OCI-LY3 (cell line): ENCODE measurements at regions not wholly inside any gene's neighbourhood (a gene's known extent, or its start where the extent isn't known, plus 50 kb on each side); places are given as distances from the start of the nearest gene placed in this dataset.

Experiments
- H2AFZ ChIP-seq: fragments of 200-600, 300-600 bp; shearing (Covaris generic); 2 replicates; pipeline ENCODE4 v1.6.0; 2014; ENCODE audit warnings: antibody characterized with exemption, low read depth, low read length
- H3K27ac ChIP-seq: fragments of 200-600, 300-600 bp; sonication (generic); 2 replicates; pipeline ENCODE4 v1.5.1; 2014; ENCODE audit warnings: mild to moderate bottlenecking, low read length, moderate library complexity, mixed read lengths
- H3K27me3 ChIP-seq: fragments of 200-600, 300-600 bp; sonication (generic); 2 replicates; pipeline ENCODE4 v1.6.1; 2014; ENCODE audit warnings: low read depth, low read length, mixed read lengths
- H3K36me3 ChIP-seq: fragments of 200-600, 300-600 bp; sonication (generic); replicated peaks from 2 replicates; pipeline ENCODE3; 2014; ENCODE audit warnings: low read depth, low read length, mixed read lengths
- H3K4me1 ChIP-seq: fragments of 300-600, 200-600 bp; sonication (generic); 2 replicates; pipeline ENCODE4 v1.6.1; 2014; ENCODE audit warnings: low read length, mixed read lengths
- H3K4me2 ChIP-seq: fragments of 200-600, 300-600 bp; sonication (generic); 2 replicates; pipeline ENCODE4 v1.6.1; 2014; ENCODE audit warnings: low read length, mixed read lengths
- H3K4me3 ChIP-seq: fragments of 300-600, 200-600 bp; sonication (generic); 2 replicates; pipeline ENCODE4 v1.5.1; 2014; ENCODE audit warnings: antibody characterized with exemption, mild to moderate bottlenecking, low read length, moderate library complexity
- H3K79me2 ChIP-seq: fragments of 300-600, 200-600 bp; shearing (Covaris generic); 2 replicates; pipeline ENCODE4 v1.6.1; 2014; ENCODE audit warnings: mild to moderate bottlenecking, low read length, mixed read lengths
- H3K9ac ChIP-seq: fragments of 300-600, 200-600 bp; shearing (Covaris generic); 2 replicates; pipeline ENCODE4 v1.6.0; 2014; ENCODE audit warnings: mild to moderate bottlenecking, low read length, moderate library complexity
- H3K9me3 ChIP-seq: fragments of 200-600, 300-600 bp; shearing (Covaris generic); 2 replicates; pipeline ENCODE4 v1.6.1; 2014; ENCODE audit warnings: low read length, mixed read lengths; ENCODE audit not compliant: insufficient read depth
- H4K20me1 ChIP-seq: fragments of 200-600, 300-600 bp; sonication (generic); 2 replicates; pipeline ENCODE4 v1.6.1; 2016; ENCODE audit warnings: low read length, mixed read lengths; ENCODE audit not compliant: insufficient read depth
- EZH2phosphoT487 ChIP-seq: fragments of 200-600 bp; shearing (Covaris generic); IDR thresholded peaks from 2 replicates; pipeline ENCODE4 v1.6.1; 2018; ENCODE audit warnings: antibody characterized with exemption, mixed run types, low read depth
- TF ChIP-seq, protein P1 (sequence below): fragments of 200-600, 300-600 bp; sonication (generic); IDR thresholded peaks from 2 replicates; pipeline ENCODE4 v1.5.1; 2014; ENCODE audit warnings: antibody characterized with exemption, low read length, low read depth

DNA sequence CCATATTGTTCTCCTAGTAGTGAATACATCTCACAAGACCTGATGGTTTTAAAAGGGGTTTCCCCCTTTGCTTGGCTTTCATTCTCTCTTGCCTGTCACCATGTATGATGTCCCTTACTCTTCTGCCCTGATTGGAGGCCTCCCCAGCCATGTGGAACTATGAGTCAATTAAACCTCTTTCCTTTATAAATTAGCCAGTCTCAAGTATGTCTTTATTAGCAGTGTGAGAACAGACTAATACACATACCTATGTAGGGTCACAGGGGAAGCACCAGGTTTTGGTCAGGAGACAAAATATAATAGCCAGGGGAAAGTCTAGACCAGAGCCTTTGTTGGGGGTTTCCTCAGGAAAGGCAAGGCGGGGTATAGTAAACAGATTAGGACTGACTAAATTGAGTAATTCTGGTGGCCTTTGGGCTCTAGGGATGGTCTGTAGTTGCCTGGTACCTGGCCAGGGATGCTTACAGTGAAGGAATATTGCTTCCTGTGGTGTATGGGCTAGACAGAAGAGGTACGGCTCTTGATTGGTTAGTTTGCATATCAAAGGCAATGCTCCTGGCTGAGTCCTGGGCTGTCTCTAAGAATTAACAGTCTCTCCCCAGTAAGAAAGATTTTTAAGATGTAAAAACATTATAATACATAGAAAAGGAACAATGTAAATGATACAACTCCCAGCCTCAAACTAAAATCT, 254.5 kb downstream of the ELAVL2 start:
- H3K36me3 ChIP-seq: no peaks in the 10 kb centered on the region
- H3K4me3 ChIP-seq: no peak overlapping the region
- H2AFZ ChIP-seq: no peak overlapping the region
- no peak overlapping the region for H3K27ac ChIP-seq
- H3K9me3 ChIP-seq: no peaks in the 10 kb centered on the region
- H3K4me1 ChIP-seq: peaks cover 10% of the 10 kb centered on the region; the same call in 1 of the 2 replicates
- 0 out of 2 replicates have a peak overlapping the region, but pooled peaks have one; percentile 20 for H3K4me2 ChIP-seq
- H3K79me2 ChIP-seq: no peaks in the 10 kb centered on the region
- no peak overlapping the region for H3K9ac ChIP-seq
- TF ChIP-seq, protein P1, sequence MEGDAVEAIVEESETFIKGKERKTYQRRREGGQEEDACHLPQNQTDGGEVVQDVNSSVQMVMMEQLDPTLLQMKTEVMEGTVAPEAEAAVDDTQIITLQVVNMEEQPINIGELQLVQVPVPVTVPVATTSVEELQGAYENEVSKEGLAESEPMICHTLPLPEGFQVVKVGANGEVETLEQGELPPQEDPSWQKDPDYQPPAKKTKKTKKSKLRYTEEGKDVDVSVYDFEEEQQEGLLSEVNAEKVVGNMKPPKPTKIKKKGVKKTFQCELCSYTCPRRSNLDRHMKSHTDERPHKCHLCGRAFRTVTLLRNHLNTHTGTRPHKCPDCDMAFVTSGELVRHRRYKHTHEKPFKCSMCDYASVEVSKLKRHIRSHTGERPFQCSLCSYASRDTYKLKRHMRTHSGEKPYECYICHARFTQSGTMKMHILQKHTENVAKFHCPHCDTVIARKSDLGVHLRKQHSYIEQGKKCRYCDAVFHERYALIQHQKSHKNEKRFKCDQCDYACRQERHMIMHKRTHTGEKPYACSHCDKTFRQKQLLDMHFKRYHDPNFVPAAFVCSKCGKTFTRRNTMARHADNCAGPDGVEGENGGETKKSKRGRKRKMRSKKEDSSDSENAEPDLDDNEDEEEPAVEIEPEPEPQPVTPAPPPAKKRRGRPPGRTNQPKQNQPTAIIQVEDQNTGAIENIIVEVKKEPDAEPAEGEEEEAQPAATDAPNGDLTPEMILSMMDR: no peak
- no peak for TF ChIP-seq EZH2phosphoT487
- no peaks in the 10 kb centered on the region for H3K27me3 ChIP-seq
- H4K20me1 ChIP-seq: no peaks in the 10 kb centered on the region

DNA sequence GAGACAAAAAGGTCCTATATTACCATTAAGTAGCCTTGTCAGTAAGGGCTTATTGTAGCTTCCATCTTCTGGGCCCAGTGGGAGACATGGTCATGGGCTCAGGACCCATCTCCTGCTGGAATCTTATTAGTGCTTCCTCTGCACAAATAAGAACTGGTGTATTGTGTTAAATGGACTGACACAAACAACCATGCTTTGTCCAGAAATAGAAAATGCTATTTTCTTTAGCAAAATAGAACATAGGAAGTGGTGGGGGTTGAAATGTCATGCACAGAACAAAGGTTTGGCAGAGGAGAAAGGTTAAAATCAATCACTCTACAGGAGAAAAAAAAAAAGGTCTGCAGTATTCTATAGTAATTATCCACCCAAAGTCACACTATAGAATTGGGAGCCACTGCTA, 252.2 kb downstream of the ELAVL2 start:
- H3K9me3 ChIP-seq: no peaks in the 10 kb centered on the region
- H4K20me1 ChIP-seq: no peaks in the 10 kb centered on the region
- no peaks in the 10 kb centered on the region for H3K27me3 ChIP-seq
- H3K4me2 ChIP-seq: no peak overlapping the region
- H3K79me2 ChIP-seq: no peaks in the 10 kb centered on the region
- no peak for TF ChIP-seq EZH2phosphoT487
- TF ChIP-seq, protein P1: no peak
- H3K36me3 ChIP-seq: no peaks in the 10 kb centered on the region
- H3K9ac ChIP-seq: no peak overlapping the region
- no peak overlapping the region for H2AFZ ChIP-seq
- H3K27ac ChIP-seq: no peak overlapping the region
- H3K4me3 ChIP-seq: no peak overlapping the region
- peaks cover 10% of the 10 kb centered on the region; the same call in 1 of the 2 replicates for H3K4me1 ChIP-seq

DNA sequence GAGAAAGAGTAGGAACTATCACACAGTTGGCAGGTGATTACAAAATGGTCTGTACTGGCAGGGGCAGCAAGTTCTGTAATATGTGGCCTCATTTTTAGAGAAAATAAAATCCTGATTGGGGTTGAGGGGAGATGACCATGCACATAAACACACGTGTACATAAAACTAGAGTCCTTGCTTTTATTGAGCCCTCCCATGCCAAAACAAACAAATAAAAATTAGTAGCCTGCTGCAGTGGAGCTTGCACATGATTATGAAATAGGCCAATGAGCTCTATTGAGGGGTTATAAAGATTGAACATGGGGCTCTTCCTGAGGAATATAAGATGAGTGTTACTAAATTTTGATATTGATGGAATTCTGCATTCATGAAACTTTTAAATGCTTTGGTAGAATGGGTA, 248.4 kb downstream of the ELAVL2 start:
- Histone ChIP-seq H3K4me1 (peaks cover 18% of the 10 kb centered on the region), H3K9me3 (no peaks in the 10 kb centered on the region; the same call in 1 of the 2 replicates), H3K36me3 (no peaks in the 10 kb centered on the region), H3K27me3 (no peaks in the 10 kb centered on the region), H3K4me2 (no peak overlapping the region), H3K79me2 (no peaks in the 10 kb centered on the region), H3K4me3 (no peak overlapping the region), H3K9ac (no peak overlapping the region), H2AFZ (no peak overlapping the region), H4K20me1 (no peaks in the 10 kb centered on the region), H3K27ac (no peak overlapping the region)
- no peak for TF ChIP-seq EZH2phosphoT487
- TF ChIP-seq, protein P1: no peak

DNA sequence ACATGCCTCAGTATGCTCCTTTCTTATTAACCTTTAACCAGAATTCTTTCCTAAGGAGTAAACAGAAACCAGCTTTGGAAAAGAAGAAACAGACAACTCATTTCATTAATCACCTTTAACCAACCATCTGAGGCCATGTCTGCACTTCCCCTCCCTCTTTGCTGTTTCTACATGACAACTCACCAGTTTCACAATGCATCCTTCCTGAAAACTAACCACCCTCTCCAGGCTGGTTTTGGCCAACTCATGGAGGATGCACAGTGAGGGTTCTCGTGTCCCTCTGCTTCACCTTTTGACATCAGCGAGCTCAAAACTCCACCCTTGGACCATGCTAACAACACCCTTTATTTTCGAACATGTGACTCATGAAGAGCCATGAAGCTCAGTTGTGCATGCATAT, 244.1 kb downstream of the ELAVL2 start:
- Histone ChIP-seq H4K20me1 (no peaks in the 10 kb centered on the region), H3K4me1 (peaks cover 25% of the 10 kb centered on the region), H3K4me2 (no peak overlapping the region), H3K9ac (no peak overlapping the region), H3K36me3 (no peaks in the 10 kb centered on the region), H3K27ac (no peak overlapping the region), H3K4me3 (no peak overlapping the region), H3K27me3 (no peaks in the 10 kb centered on the region), H3K79me2 (no peaks in the 10 kb centered on the region), H3K9me3 (no peaks in the 10 kb centered on the region; the same call in 1 of the 2 replicates), H2AFZ (no peak overlapping the region)
- TF ChIP-seq, protein P1: no peak
- TF ChIP-seq EZH2phosphoT487: no peak
